ENCODE measurements at regions not wholly inside any gene's neighbourhood (a gene's known extent, or its start where the extent isn't known, plus 50 kb on each side); places are given as distances from the start of the nearest gene placed in this dataset.

- no peak for TF ChIP-seq POLR2AphosphoS5 (IDR thresholded peaks at IDR 0.05; ENCODE audit: borderline replicate concordance, low read depth, low read length)
- no peak for TF ChIP-seq EZH2 (IDR thresholded peaks at IDR 0.05)
These were observed 121.8 kb downstream of the CDC42EP3 start for GRCh38 chr2:37549598-37549997.

Measured in SK-N-MC (cell line).